GM12878 (cell line): ENCODE measurements at regions not wholly inside any gene's neighbourhood (a gene's known extent, or its start where the extent isn't known, plus 50 kb on each side); places are given as distances from the start of the nearest gene placed in this dataset.

Experiments used
- ATAC-seq: fragments of 200-7000 bp; cut with Tn5 transposase; 3 replicates; pipeline ENCODE4 v1.9.1; 2020; ENCODE audit warnings: mild to moderate bottlenecking, moderate library complexity
- BruUV-seq: library from RNA; stranded (reverse); fragments of 400-500 nt; replicated peaks from 2 replicates; lab custom pipeline; 2021; lab: Mats Ljungman, UMichigan
- CTCF ChIA-PET: fragments of 300-600 bp; sonication (Branson Sonifier 250); formaldehyde crosslinking; extraction: SDS; loops from one replicate; lab custom pipeline; 2021; ENCODE audit warnings: inconsistent platforms; lab: Yijun Ruan, JAX
- POLR2A ChIA-PET: fragments of 350-600 bp; formaldehyde crosslinking; extraction: SDS; loops from one replicate; lab custom pipeline; 2021; ENCODE audit warnings: inconsistent platforms; lab: Charles Lee
- RAD21 ChIA-PET: fragments of 300-600 bp; sonication (Branson Sonifier 250); formaldehyde crosslinking; loops from one replicate; lab custom pipeline; 2023; ENCODE audit warnings: antibody characterized with exemption; ENCODE audit not compliant: unreplicated experiment; lab: Charles Lee
- SMC1A ChIA-PET: fragments of 300-600 bp; sonication (Branson Sonifier 250); formaldehyde crosslinking; loops from one replicate; lab custom pipeline; 2023; ENCODE audit not compliant: unreplicated experiment, uncharacterized antibody; lab: Charles Lee
- DNase-seq: peaks from one replicate; pipeline ENCODE4 v3.0.0-alpha.2; 2011; ENCODE audit warnings: low read depth, low spot score
- FAIRE-seq: peaks from 3 replicates; lab custom pipeline; 2011; peaks lifted over from hg19 to GRCh38; lab: Jason Lieb, UNC
- H2AFZ ChIP-seq: 2 replicates; pipeline ENCODE4 v1.6.0; 2011; ENCODE audit warnings: low read depth, low read length, control low read depth; ENCODE audit not compliant: control insufficient read depth
- H3K27ac ChIP-seq: 2 replicates; pipeline ENCODE4 v1.5.1; 2011; ENCODE audit warnings: control low read depth; ENCODE audit not compliant: control insufficient read depth, insufficient read depth
- H3K27me3 ChIP-seq, 2 experiments: replicated peaks in 1 of 2; 2 replicates each; pipeline versions ENCODE4 v1.6.0 to v1.6.1; 2011; ENCODE audit warnings: low read length in 1 of 2; ENCODE audit not compliant: control insufficient read depth in 2 of 2, insufficient read depth in 2 of 2
- H3K36me3 ChIP-seq, 2 experiments: 2 replicates each; pipeline ENCODE4 v1.5.1; 2011; ENCODE audit warnings: low read length in 1 of 2; ENCODE audit not compliant: control insufficient read depth in 2 of 2, insufficient read depth in 2 of 2
- H3K4me1 ChIP-seq: 2 replicates; pipeline ENCODE4 v1.6.1; 2011; ENCODE audit warnings: mild to moderate bottlenecking, low read length, moderate library complexity, mixed read lengths; ENCODE audit not compliant: control insufficient read depth, insufficient read depth
- H3K4me2 ChIP-seq: 2 replicates; pipeline ENCODE4 v1.6.0; 2011; ENCODE audit warnings: control low read depth; ENCODE audit not compliant: control insufficient read depth, insufficient read depth
- H3K4me3 ChIP-seq: fragments of 200-600 bp; sonication (generic); 2 replicates; pipeline ENCODE4 v1.5.1; 2016
- H3K79me2 ChIP-seq: 2 replicates; pipeline ENCODE4 v1.6.0; 2011; ENCODE audit warnings: low read length; ENCODE audit not compliant: control insufficient read depth, insufficient read depth
- H3K9ac ChIP-seq: 2 replicates; pipeline ENCODE4 v1.8.0; 2011; ENCODE audit warnings: low read length, control low read depth, mixed read lengths; ENCODE audit not compliant: control insufficient read depth, insufficient read depth
- H3K9me3 ChIP-seq: replicated peaks from 3 replicates; pipeline ENCODE4 v1.5.1; 2011; ENCODE audit warnings: mild to moderate bottlenecking, low read length; ENCODE audit not compliant: control insufficient read depth, insufficient read depth
- H4K20me1 ChIP-seq: 2 replicates; pipeline ENCODE4 v1.6.0; 2011; ENCODE audit not compliant: control insufficient read depth, insufficient read depth
- BMI1 ChIP-seq: fragments of 450-650 bp; IDR thresholded peaks from 2 replicates; pipeline ENCODE4 v1.6.1; 2016; ENCODE audit warnings: mild to moderate bottlenecking, moderate library complexity, borderline replicate concordance
- CEBPB ChIP-seq, 2 experiments: fragments of 150-350 bp in 1 of 2; IDR thresholded peaks; 2 replicates each; pipeline ENCODE4 v1.6.1; 2012 to 2014; ENCODE audit warnings: low read depth in 2 of 2, low read length in 2 of 2, borderline replicate concordance in 1 of 2, inconsistent platforms in 1 of 2
- IKZF1 ChIP-seq: fragments of 450-650 bp; conservative IDR thresholded peaks from 2 replicates; pipeline ENCODE4 v1.6.1; 2017; ENCODE audit warnings: antibody characterized with exemption, mild to moderate bottlenecking
- MEF2A ChIP-seq: IDR thresholded peaks from 2 replicates; pipeline ENCODE4 v1.6.1; 2011; ENCODE audit warnings: low read depth, mild to moderate bottlenecking, low read length, moderate library complexity; ENCODE audit not compliant: insufficient read depth
- NR2C1 ChIP-seq: fragments of 450-650 bp; IDR thresholded peaks from 2 replicates; pipeline ENCODE4 v1.6.1; 2017; ENCODE audit warnings: antibody characterized with exemption, mild to moderate bottlenecking, moderate library complexity
- POLR2A ChIP-seq: IDR thresholded peaks from 2 replicates; pipeline ENCODE4 v1.6.1; 2011; ENCODE audit warnings: low read depth, mild to moderate bottlenecking, low read length
- POU2F2 ChIP-seq: IDR thresholded peaks from 3 replicates; pipeline ENCODE4 v1.6.1; 2011; ENCODE audit warnings: low read depth, mild to moderate bottlenecking, low read length, borderline replicate concordance
- SREBF2 ChIP-seq: IDR thresholded peaks from 2 replicates; pipeline ENCODE4 v1.6.1; 2012; ENCODE audit warnings: mild to moderate bottlenecking, low read length
- ZNF207 ChIP-seq: fragments of 450-650 bp; IDR thresholded peaks from 2 replicates; pipeline ENCODE4 v1.6.1; 2014; ENCODE audit warnings: antibody characterized with exemption, mild to moderate bottlenecking, borderline replicate concordance
- ZSCAN29 ChIP-seq: fragments of 450-650 bp; IDR thresholded peaks from 2 replicates; pipeline ENCODE4 v1.6.1; 2017; ENCODE audit warnings: mild to moderate bottlenecking, moderate library complexity
- WGBS: methylation state at CpG from one replicate; pipeline ENCODE4 v1.1.6; 2016; ENCODE audit warnings: low lambda C conversion rate; ENCODE audit not compliant: insufficient replicate concordance, insufficient coverage; ENCODE audit errors: missing lambda C conversion rate; 5-methylcytosine and 5-hydroxymethylcytosine counted together
- in situ Hi-C: fragments of 300-500 bp; cut with MboI; formaldehyde crosslinking; loops from 9 replicates; pipeline ENCODE4 v1.14.3; 2018; ENCODE audit warnings: mixed read lengths
- intact Hi-C: fragments of 100-400 bp; cut with micrococcal nuclease; formaldehyde crosslinking; loops from one replicate; pipeline ENCODE4 v1.14.2; 2022; ENCODE audit not compliant: unreplicated experiment
- TF ChIP-seq, protein P1 (sequence below): fragments of 450-650 bp; IDR thresholded peaks from 2 replicates; pipeline ENCODE4 v1.6.1; 2017; ENCODE audit warnings: mild to moderate bottlenecking, moderate library complexity
- TF ChIP-seq, protein P2 (sequence below): IDR thresholded peaks from 2 replicates; pipeline ENCODE4 v1.6.1; 2011; ENCODE audit warnings: borderline replicate concordance, low read depth, mild to moderate bottlenecking, moderate library complexity, mixed read lengths, low read length; ENCODE audit not compliant: insufficient read depth; ENCODE audit errors: extremely low read length

DNA sequence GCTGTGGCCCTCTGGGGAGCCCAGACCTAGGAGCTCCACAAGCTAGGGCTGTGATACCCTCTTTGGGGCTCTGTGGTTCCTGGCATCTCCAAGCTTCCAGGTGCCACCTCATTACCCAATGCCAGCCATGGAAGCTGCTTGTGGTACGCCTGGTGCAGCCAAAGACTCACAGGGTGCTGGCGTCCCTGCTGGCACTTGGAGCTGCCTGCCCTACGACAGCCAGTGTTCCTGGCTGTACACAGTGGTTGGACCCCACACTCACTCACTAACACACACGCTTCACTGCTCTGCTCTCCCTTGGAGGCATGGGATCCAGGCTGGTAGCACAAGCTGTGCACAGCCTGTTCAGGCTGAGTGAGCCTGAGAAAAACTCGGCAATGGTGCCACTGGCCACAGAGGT is 894.1 kb upstream of the PHF14 start:
- ATAC-seq (no peak), FAIRE-seq (no peak), DNase-seq (no peak)
- WGBS, result 8% methylated on average over 5 of the region's 5 CpGs
- H3K4me3 ChIP-seq, result no peak overlapping the region
- intact Hi-C loops (no loop called here), in situ Hi-C loops (no loop called here)
- TF ChIP-seq BMI1 (no peak), SREBF2 (no peak)
- TF ChIP-seq, protein P1, sequence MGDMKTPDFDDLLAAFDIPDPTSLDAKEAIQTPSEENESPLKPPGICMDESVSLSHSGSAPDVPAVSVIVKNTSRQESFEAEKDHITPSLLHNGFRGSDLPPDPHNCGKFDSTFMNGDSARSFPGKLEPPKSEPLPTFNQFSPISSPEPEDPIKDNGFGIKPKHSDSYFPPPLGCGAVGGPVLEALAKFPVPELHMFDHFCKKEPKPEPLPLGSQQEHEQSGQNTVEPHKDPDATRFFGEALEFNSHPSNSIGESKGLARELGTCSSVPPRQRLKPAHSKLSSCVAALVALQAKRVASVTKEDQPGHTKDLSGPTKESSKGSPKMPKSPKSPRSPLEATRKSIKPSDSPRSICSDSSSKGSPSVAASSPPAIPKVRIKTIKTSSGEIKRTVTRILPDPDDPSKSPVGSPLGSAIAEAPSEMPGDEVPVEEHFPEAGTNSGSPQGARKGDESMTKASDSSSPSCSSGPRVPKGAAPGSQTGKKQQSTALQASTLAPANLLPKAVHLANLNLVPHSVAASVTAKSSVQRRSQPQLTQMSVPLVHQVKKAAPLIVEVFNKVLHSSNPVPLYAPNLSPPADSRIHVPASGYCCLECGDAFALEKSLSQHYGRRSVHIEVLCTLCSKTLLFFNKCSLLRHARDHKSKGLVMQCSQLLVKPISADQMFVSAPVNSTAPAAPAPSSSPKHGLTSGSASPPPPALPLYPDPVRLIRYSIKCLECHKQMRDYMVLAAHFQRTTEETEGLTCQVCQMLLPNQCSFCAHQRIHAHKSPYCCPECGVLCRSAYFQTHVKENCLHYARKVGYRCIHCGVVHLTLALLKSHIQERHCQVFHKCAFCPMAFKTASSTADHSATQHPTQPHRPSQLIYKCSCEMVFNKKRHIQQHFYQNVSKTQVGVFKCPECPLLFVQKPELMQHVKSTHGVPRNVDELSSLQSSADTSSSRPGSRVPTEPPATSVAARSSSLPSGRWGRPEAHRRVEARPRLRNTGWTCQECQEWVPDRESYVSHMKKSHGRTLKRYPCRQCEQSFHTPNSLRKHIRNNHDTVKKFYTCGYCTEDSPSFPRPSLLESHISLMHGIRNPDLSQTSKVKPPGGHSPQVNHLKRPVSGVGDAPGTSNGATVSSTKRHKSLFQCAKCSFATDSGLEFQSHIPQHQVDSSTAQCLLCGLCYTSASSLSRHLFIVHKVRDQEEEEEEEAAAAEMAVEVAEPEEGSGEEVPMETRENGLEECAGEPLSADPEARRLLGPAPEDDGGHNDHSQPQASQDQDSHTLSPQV, result no peak
- H3K9ac ChIP-seq, result no peak overlapping the region
- RAD21 ChIA-PET, result no interaction called here
- no peaks in the 10 kb centered on the region for H3K9me3 ChIP-seq
- SMC1A ChIA-PET, result no interaction called here
- H3K79me2 ChIP-seq, result no peaks in the 10 kb centered on the region
- CTCF ChIA-PET, result interaction anchor here (0.6 kb wide), 1 partner anchor 18 kb away, joined by 3 read pairs; no protein-coding TSS in a partner anchor
- H3K27me3 ChIP-seq, result no peaks in the 10 kb centered on the region
- no TSS peak for BruUV-seq
- H3K27ac ChIP-seq, result no peak overlapping the region
- no peak overlapping the region for H2AFZ ChIP-seq
- POLR2A ChIA-PET, result no interaction called here
- no peaks in the 10 kb centered on the region for H3K4me1 ChIP-seq
- no peak overlapping the region for H3K4me2 ChIP-seq
- H3K36me3 ChIP-seq, result no peaks in the 10 kb centered on the region
- no peaks in the 10 kb centered on the region for H4K20me1 ChIP-seq

DNA sequence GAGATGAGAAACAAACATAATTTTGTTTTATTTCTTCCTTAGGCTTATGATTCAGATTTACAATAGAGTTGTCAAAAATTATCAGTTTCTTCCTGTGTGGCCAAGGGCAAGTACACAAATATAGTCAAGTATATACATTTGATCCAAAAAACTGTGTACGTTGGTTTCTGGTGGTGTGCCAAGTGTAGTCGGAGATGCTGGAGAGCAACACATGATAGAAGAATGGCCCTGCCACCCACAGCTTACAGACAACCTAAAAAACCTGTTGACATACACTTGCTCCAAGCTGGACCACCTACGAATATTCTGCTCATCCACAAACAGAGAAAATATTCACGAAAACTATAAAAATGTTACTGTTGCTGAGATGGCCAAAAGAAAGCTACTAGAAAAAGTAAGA is 890.8 kb upstream of the PHF14 start:
- no peaks in the 10 kb centered on the region for H3K9me3 ChIP-seq
- no peaks in the 10 kb centered on the region for H3K36me3 ChIP-seq
- CTCF ChIA-PET, result no interaction called here
- TF ChIP-seq ZSCAN29 (no peak), POU2F2 (no peak), ZNF207 (no peak), MEF2A (no peak), IKZF1 (no peak), NR2C1 (no peak), POLR2A (no peak), CEBPB (IDR thresholded peaks at IDR 0.05; ENCODE audit: borderline replicate concordance in 1 of 2, low read depth in 2 of 2, low read length in 2 of 2) (no peak)
- TF ChIP-seq, protein P2, sequence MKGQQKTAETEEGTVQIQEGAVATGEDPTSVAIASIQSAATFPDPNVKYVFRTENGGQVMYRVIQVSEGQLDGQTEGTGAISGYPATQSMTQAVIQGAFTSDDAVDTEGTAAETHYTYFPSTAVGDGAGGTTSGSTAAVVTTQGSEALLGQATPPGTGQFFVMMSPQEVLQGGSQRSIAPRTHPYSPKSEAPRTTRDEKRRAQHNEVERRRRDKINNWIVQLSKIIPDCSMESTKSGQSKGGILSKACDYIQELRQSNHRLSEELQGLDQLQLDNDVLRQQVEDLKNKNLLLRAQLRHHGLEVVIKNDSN, result no peak
- TF ChIP-seq, all 136 proteins: peak for 0
- ChIA-PET POLR2A (no interaction called here), SMC1A (no interaction called here), RAD21 (no interaction called here)
- intact Hi-C loops (no loop called here), in situ Hi-C loops (no loop called here)
- no peak overlapping the region for H3K9ac ChIP-seq
- H3K4me1 ChIP-seq, result no peaks in the 10 kb centered on the region
- H4K20me1 ChIP-seq, result no peaks in the 10 kb centered on the region
- H3K27ac ChIP-seq, result no peak overlapping the region
- ATAC-seq (no peak), DNase-seq (no peak), FAIRE-seq (no peak)
- no peaks in the 10 kb centered on the region for H3K27me3 ChIP-seq
- 29% methylated on average over 4 of the region's 4 CpGs for WGBS
- H3K79me2 ChIP-seq, result no peaks in the 10 kb centered on the region
- H3K4me3 ChIP-seq, result no peak overlapping the region
- no peak overlapping the region for H2AFZ ChIP-seq
- no peak overlapping the region for H3K4me2 ChIP-seq
- BruUV-seq, result no TSS peak
